ENCODE measurements at regions not wholly inside any gene's neighbourhood (a gene's known extent, or its start where the extent isn't known, plus 50 kb on each side); places are given as distances from the start of the nearest gene placed in this dataset.
A peak's percentile ranks its signal among the peaks of the same experiment; 100 is the strongest.

- TF ChIP-seq ETS1 (IDR thresholded peaks at IDR 0.05) (no peak), ZNF114 (CRISPR knock-in tag; IDR thresholded peaks at IDR 0.05) (no peak)
Observed at GRCh38 chr6:142605922-142606485, 304.2 kb downstream of the ADGRG6 start (continued).

GRCh38 chr6:142612956-142613355, 311.1 kb downstream of the ADGRG6 start:
- ATAC-seq = no peak
- no peak overlapping the region for H3K4me3 ChIP-seq
- Mint-ChIP-seq H3K27ac (no peak overlapping the region), H3K4me1 (no peaks in the 10 kb centered on the region), H3K36me3 (ENCODE audit: low read depth) (peaks cover 4% of the 10 kb centered on the region; the same call in 1 of the 3 replicates), H3K27me3 (ENCODE audit: insufficient read depth, low read depth, poor library complexity) (no peaks in the 10 kb centered on the region), H3K9me3 (peaks cover 8% of the 10 kb centered on the region; the same call in 2 of the 3 replicates), H3K4me3 (no peak overlapping the region)
- peaks cover 10% of the 10 kb centered on the region for H3K9me2 ChIP-seq (ENCODE audit: insufficient read depth)
- H3K4me2 ChIP-seq = no peak overlapping the region
- H3K4me1 ChIP-seq (ENCODE audit: insufficient read depth) = 0 out of 2 replicates have a peak, but pooled peaks cover 4% of the 10 kb centered on the region
- DNase-seq (ENCODE audit: low spot score) = no peak
- no peaks in the 10 kb centered on the region for H4K20me1 ChIP-seq (replicated peaks; ENCODE audit: insufficient read depth)
- no peaks in the 10 kb centered on the region for H3K79me2 ChIP-seq (replicated peaks; ENCODE audit: insufficient read depth)
- H2AFZ ChIP-seq = peak overlapping the region; percentile 9; the same call in 1 of the 2 replicates
- H3F3A ChIP-seq (replicated peaks; ENCODE audit: low read depth) = no peaks in the 10 kb centered on the region
- H3K27ac ChIP-seq (ENCODE audit: low read depth) = no peak overlapping the region
- no peaks in the 10 kb centered on the region for H3K36me3 ChIP-seq (ENCODE audit: insufficient read depth)
- no peaks in the 10 kb centered on the region for H3K27me3 ChIP-seq (ENCODE audit: insufficient read depth)
- TF ChIP-seq CREB1 (CRISPR knock-in tag; IDR thresholded peaks at IDR 0.05; ENCODE audit: low read depth) = no peak
- TF ChIP-seq, protein P1, sequence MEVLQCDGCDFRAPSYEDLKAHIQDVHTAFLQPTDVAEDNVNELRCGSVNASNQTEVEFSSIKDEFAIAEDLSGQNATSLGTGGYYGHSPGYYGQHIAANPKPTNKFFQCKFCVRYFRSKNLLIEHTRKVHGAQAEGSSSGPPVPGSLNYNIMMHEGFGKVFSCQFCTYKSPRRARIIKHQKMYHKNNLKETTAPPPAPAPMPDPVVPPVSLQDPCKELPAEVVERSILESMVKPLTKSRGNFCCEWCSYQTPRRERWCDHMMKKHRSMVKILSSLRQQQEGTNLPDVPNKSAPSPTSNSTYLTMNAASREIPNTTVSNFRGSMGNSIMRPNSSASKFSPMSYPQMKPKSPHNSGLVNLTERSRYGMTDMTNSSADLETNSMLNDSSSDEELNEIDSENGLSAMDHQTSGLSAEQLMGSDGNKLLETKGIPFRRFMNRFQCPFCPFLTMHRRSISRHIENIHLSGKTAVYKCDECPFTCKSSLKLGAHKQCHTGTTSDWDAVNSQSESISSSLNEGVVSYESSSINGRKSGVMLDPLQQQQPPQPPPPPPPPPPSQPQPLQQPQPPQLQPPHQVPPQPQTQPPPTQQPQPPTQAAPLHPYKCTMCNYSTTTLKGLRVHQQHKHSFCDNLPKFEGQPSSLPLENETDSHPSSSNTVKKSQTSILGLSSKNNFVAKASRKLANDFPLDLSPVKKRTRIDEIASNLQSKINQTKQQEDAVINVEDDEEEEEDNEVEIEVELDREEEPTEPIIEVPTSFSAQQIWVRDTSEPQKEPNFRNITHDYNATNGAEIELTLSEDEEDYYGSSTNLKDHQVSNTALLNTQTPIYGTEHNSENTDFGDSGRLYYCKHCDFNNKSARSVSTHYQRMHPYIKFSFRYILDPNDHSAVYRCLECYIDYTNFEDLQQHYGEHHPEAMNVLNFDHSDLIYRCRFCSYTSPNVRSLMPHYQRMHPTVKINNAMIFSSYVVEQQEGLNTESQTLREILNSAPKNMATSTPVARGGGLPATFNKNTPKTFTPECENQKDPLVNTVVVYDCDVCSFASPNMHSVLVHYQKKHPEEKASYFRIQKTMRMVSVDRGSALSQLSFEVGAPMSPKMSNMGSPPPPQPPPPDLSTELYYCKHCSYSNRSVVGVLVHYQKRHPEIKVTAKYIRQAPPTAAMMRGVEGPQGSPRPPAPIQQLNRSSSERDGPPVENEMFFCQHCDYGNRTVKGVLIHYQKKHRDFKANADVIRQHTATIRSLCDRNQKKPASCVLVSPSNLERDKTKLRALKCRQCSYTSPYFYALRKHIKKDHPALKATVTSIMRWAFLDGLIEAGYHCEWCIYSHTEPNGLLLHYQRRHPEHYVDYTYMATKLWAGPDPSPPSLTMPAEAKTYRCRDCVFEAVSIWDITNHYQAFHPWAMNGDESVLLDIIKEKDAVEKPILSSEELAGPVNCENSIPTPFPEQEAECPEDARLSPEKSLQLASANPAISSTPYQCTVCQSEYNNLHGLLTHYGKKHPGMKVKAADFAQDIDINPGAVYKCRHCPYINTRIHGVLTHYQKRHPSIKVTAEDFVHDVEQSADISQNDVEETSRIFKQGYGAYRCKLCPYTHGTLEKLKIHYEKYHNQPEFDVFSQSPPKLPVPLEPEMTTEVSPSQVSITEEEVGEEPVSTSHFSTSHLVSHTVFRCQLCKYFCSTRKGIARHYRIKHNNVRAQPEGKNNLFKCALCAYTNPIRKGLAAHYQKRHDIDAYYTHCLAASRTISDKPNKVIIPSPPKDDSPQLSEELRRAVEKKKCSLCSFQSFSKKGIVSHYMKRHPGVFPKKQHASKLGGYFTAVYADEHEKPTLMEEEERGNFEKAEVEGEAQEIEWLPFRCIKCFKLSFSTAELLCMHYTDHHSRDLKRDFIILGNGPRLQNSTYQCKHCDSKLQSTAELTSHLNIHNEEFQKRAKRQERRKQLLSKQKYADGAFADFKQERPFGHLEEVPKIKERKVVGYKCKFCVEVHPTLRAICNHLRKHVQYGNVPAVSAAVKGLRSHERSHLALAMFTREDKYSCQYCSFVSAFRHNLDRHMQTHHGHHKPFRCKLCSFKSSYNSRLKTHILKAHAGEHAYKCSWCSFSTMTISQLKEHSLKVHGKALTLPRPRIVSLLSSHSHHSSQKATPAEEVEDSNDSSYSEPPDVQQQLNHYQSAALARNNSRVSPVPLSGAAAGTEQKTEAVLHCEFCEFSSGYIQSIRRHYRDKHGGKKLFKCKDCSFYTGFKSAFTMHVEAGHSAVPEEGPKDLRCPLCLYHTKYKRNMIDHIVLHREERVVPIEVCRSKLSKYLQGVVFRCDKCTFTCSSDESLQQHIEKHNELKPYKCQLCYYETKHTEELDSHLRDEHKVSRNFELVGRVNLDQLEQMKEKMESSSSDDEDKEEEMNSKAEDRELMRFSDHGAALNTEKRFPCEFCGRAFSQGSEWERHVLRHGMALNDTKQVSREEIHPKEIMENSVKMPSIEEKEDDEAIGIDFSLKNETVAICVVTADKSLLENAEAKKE (CRISPR knock-in tag; IDR thresholded peaks at IDR 0.05) = no peak
- no peak for TF ChIP-seq EZH2phosphoT487 (IDR thresholded peaks at IDR 0.05; ENCODE audit: unreplicated experiment)
- TF ChIP-seq JUNB (IDR thresholded peaks at IDR 0.05; ENCODE audit: unreplicated experiment) = no peak
- TF ChIP-seq ZNF331 (CRISPR knock-in tag; IDR thresholded peaks at IDR 0.05; ENCODE audit: low read depth) = no peak
- TF ChIP-seq POLR2AphosphoS5 (IDR thresholded peaks at IDR 0.05; ENCODE audit: low read depth) = no peak
- TF ChIP-seq EZH2 (IDR thresholded peaks at IDR 0.05; ENCODE audit: low read depth, unreplicated experiment) = no peak
- no peak for TF ChIP-seq STAT1 (IDR thresholded peaks at IDR 0.05; ENCODE audit: unreplicated experiment)
- TF ChIP-seq REST (IDR thresholded peaks at IDR 0.05; ENCODE audit: unreplicated experiment) = no peak
